HepG2 (cell line): ENCODE measurements at regions not wholly inside any gene's neighbourhood (a gene's known extent, or its start where the extent isn't known, plus 50 kb on each side); places are given as distances from the start of the nearest gene placed in this dataset.

Experiments
- ATAC-seq: fragments of 200-7000 bp; cut with Tn5 transposase; 3 replicates; pipeline ENCODE4 v1.9.1; 2020; ENCODE audit warnings: mild to moderate bottlenecking, moderate library complexity
- BruUV-seq: library from RNA; stranded (reverse); fragments of 400-500 nt; replicated peaks from 2 replicates; lab custom pipeline; 2021; lab: Mats Ljungman, UMichigan
- CTCF ChIA-PET: fragments of 300-600 bp; formaldehyde crosslinking; extraction: SDS; loops from one replicate; lab custom pipeline; 2021; ENCODE audit warnings: low total read pairs, inconsistent platforms, low intra/inter-chr PET ratio; lab: Yijun Ruan, JAX
- POLR2A ChIA-PET: fragments of 350-600 bp; sonication (Branson Sonifier 250); formaldehyde crosslinking; loops from one replicate; lab custom pipeline; 2020; ENCODE audit warnings: antibody characterized with exemption, inconsistent platforms; lab: Yijun Ruan, JAX
- DNase-seq: peaks from one replicate; pipeline ENCODE4 v3.0.0-alpha.2; 2015; ENCODE audit warnings: low spot score
- FAIRE-seq: peaks from 3 replicates; lab custom pipeline; 2011; peaks lifted over from hg19 to GRCh38; lab: Jason Lieb, UNC
- H2AFZ ChIP-seq: one replicate; pipeline ENCODE4 v1.6.1; 2011; ENCODE audit warnings: low read length, inconsistent platforms
- H3K27ac ChIP-seq: fragments of 300-600 bp; 3 replicates; pipeline ENCODE4 v1.8.0; 2011; ENCODE audit warnings: mixed run types, mild to moderate bottlenecking, mixed read lengths, low read length, inconsistent platforms; ENCODE audit not compliant: insufficient read depth; ENCODE audit errors: extremely low read length
- H3K27me3 ChIP-seq, 2 experiments: fragments of 200-600 bp in 1 of 2; 2 replicates in 1 of 2; 3 replicates in 1 of 2; pipeline versions ENCODE4 v1.6.0 to v1.8.0; 2011; ENCODE audit warnings: low read length in 2 of 2, mild to moderate bottlenecking in 2 of 2, moderate library complexity in 2 of 2, inconsistent platforms in 1 of 2; ENCODE audit not compliant: insufficient read depth in 2 of 2, control insufficient read depth in 1 of 2
- H3K36me3 ChIP-seq, 2 experiments: fragments of 200-600 bp in 1 of 2; replicated peaks in 1 of 2; 2 replicates in 1 of 2; 3 replicates in 1 of 2; pipeline versions ENCODE4 v1.5.1 to v1.8.0; 2011; ENCODE audit warnings: low read length in 2 of 2, inconsistent platforms in 1 of 2; ENCODE audit not compliant: insufficient read depth in 2 of 2, control insufficient read depth in 1 of 2
- H3K4me1 ChIP-seq: 2 replicates; pipeline ENCODE4 v1.5.1; 2012; ENCODE audit warnings: low read length, inconsistent platforms; ENCODE audit not compliant: insufficient read depth
- H3K4me2 ChIP-seq: 2 replicates; pipeline ENCODE4 v1.6.0; 2011; ENCODE audit warnings: low read depth, low read length, inconsistent platforms
- H3K4me3 ChIP-seq, 3 experiments: fragments of 200-600 bp in 1 of 3; sonication (generic), shearing (Covaris generic) in 1 of 3; replicated peaks in 1 of 3; 2 replicates each; pipeline ENCODE4 v1.5.1; 2011 to 2016; ENCODE audit warnings: low read length in 3 of 3, inconsistent platforms in 2 of 3, low read depth in 2 of 3, mild to moderate bottlenecking in 2 of 3, control low read depth in 1 of 3, mixed read lengths in 1 of 3; ENCODE audit not compliant: insufficient read depth in 1 of 3
- H3K79me2 ChIP-seq: one replicate; pipeline ENCODE4 v1.6.1; 2011; ENCODE audit warnings: low read length, inconsistent platforms; ENCODE audit not compliant: insufficient read depth
- H3K9ac ChIP-seq: 2 replicates; pipeline ENCODE4 v1.6.0; 2011; ENCODE audit warnings: mild to moderate bottlenecking, low read depth, low read length, inconsistent platforms; ENCODE audit not compliant: insufficient read depth
- H3K9me3 ChIP-seq: 2 replicates; pipeline ENCODE4 v1.5.1; 2012; ENCODE audit warnings: mild to moderate bottlenecking, low read length
- H4K20me1 ChIP-seq: 2 replicates; pipeline ENCODE4 v1.6.0; 2011; ENCODE audit warnings: inconsistent platforms, mild to moderate bottlenecking, low read length, moderate library complexity; ENCODE audit not compliant: insufficient read depth
- ADNP ChIP-seq: sonication (generic); formaldehyde crosslinking; IDR thresholded peaks from 2 replicates; pipeline ENCODE4 v1.4.0; 2020; ENCODE audit warnings: missing genetic modification reagents
- FOXA1 ChIP-seq, 2 experiments: fragments of 450-650 bp in 1 of 2; sonication (generic) in 1 of 2; formaldehyde crosslinking in 1 of 2; IDR thresholded peaks; 2 replicates each; pipeline versions ENCODE4 v1.4.0 to v1.6.1; 2016 to 2020; ENCODE audit warnings: missing genetic modification reagents in 1 of 2
- MTA1 ChIP-seq: sonication (generic); formaldehyde crosslinking; IDR thresholded peaks from 2 replicates; pipeline ENCODE4 v1.4.0; 2020; ENCODE audit warnings: missing genetic modification reagents, mild to moderate bottlenecking, borderline replicate concordance
- MXD3 ChIP-seq: IDR thresholded peaks from 2 replicates; pipeline ENCODE4 v1.6.1; 2016; ENCODE audit warnings: mild to moderate bottlenecking, missing biosample characterization, missing genetic modification reagents
- NR2C2 ChIP-seq: sonication (generic); formaldehyde crosslinking; IDR thresholded peaks from 2 replicates; pipeline ENCODE4 v1.4.0; 2020; ENCODE audit warnings: missing genetic modification reagents, mild to moderate bottlenecking, moderate library complexity, borderline replicate concordance
- RAD21 ChIP-seq: fragments of 450-650 bp; formaldehyde crosslinking; IDR thresholded peaks from 2 replicates; pipeline ENCODE4 v1.5.0; 2020; ENCODE audit warnings: mild to moderate bottlenecking
- ZBTB40 ChIP-seq, 2 experiments: fragments of 450-650 bp in 1 of 2; sonication (generic) in 1 of 2; formaldehyde crosslinking in 1 of 2; IDR thresholded peaks; 2 replicates each; pipeline versions ENCODE4 v1.6.1 to v1.8.0; 2016 to 2022; ENCODE audit warnings: antibody characterized with exemption in 1 of 2, mild to moderate bottlenecking in 1 of 2, missing genetic modification reagents in 1 of 2
- ZBTB42 ChIP-seq: sonication (generic); formaldehyde crosslinking; IDR thresholded peaks from 2 replicates; pipeline ENCODE4 v1.5.0; 2020; ENCODE audit warnings: mild to moderate bottlenecking, missing genetic modification reagents
- ZNF619 ChIP-seq: sonication (generic); formaldehyde crosslinking; IDR thresholded peaks from 2 replicates; pipeline ENCODE4 v1.4.0; 2020; ENCODE audit warnings: mild to moderate bottlenecking, missing genetic modification reagents
- WGBS: methylation state at CpG from one replicate; pipeline ENCODE4 v1.1.6; 2017; ENCODE audit warnings: low lambda C conversion rate; 5-methylcytosine and 5-hydroxymethylcytosine counted together
- in situ Hi-C: cut with HindIII; loops from 2 replicates; pipeline ENCODE4 v1.10.0; 2017; ENCODE audit warnings: low pct_unique_long_range_greater_than_20kb; ENCODE audit not compliant: extremely low pct_ligation_motif_present
- intact Hi-C: fragments of 100-400 bp; cut with micrococcal nuclease; formaldehyde crosslinking; loops from one replicate; pipeline ENCODE4 v1.10.0; 2022; ENCODE audit not compliant: unreplicated experiment
- TF ChIP-seq, protein P1 (sequence below): sonication (generic); formaldehyde crosslinking; IDR thresholded peaks from 2 replicates; pipeline ENCODE4 v1.4.0; 2020; ENCODE audit warnings: missing genetic modification reagents

- no peaks in the 10 kb centered on the region for H3K9me3 ChIP-seq
- WGBS, result 96% methylated on average over 12 of the region's 12 CpGs
- CTCF ChIA-PET, result no interaction called here
Measured at GRCh38 chr15:62465173-62465572, 300.1 kb upstream of the C2CD4B start.

DNA sequence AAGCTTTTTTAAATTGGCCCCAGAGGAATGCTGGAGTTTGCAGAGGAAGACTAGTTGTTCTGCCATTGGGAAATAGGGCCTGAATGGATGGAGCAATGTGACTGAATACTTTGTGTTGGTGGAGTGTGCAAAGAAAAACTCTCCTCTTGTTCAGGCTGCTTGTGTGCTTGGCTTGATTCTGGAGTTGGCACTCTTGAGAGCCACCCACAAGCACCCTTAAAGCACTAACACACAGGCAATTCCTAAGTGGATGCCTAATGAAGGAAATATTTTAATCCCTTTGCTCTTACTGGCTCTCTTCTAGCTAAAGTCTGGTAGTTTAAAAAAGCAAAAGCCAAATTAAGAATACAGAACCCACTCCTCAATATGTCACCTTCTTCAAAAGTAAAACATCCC lies 304.4 kb upstream of the C2CD4B start:
- ChIA-PET CTCF (no interaction called here), POLR2A (no interaction called here)
- Histone ChIP-seq H4K20me1 (no peaks in the 10 kb centered on the region), H3K27ac (no peak overlapping the region), H3K9ac (no peak overlapping the region), H3K9me3 (no peaks in the 10 kb centered on the region), H3K79me2 (no peaks in the 10 kb centered on the region), H2AFZ (no peak overlapping the region), H3K36me3 (no peaks in the 10 kb centered on the region), H3K4me2 (no peak overlapping the region), H3K4me3 (no peak overlapping the region), H3K4me1 (peaks cover 31% of the 10 kb centered on the region), H3K27me3 (no peaks in the 10 kb centered on the region)
- in situ Hi-C loops (no loop called here), intact Hi-C loops (no loop called here)
- DNase-seq (no peak), ATAC-seq (no peak), FAIRE-seq (no peak)
- BruUV-seq, result no TSS peak
- no peak for TF ChIP-seq ZNF619 (CRISPR knock-in tag)
- TF ChIP-seq MXD3 (CRISPR knock-in tag), result no peak
- TF ChIP-seq, protein P1, sequence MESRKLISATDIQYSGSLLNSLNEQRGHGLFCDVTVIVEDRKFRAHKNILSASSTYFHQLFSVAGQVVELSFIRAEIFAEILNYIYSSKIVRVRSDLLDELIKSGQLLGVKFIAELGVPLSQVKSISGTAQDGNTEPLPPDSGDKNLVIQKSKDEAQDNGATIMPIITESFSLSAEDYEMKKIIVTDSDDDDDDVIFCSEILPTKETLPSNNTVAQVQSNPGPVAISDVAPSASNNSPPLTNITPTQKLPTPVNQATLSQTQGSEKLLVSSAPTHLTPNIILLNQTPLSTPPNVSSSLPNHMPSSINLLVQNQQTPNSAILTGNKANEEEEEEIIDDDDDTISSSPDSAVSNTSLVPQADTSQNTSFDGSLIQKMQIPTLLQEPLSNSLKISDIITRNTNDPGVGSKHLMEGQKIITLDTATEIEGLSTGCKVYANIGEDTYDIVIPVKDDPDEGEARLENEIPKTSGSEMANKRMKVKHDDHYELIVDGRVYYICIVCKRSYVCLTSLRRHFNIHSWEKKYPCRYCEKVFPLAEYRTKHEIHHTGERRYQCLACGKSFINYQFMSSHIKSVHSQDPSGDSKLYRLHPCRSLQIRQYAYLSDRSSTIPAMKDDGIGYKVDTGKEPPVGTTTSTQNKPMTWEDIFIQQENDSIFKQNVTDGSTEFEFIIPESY (CRISPR knock-in tag), result no peak
- no peak for TF ChIP-seq MTA1 (CRISPR knock-in tag)
- no peak for TF ChIP-seq ZBTB40 (IDR thresholded peaks at IDR 0.05)
- no peak for TF ChIP-seq ZBTB40 (CRISPR knock-in tag; IDR thresholded peaks at IDR 0.05)

More at GRCh38 chr15:62465173-62465572, 300.1 kb upstream of the C2CD4B start:
- H3K4me1 ChIP-seq, result peaks cover 7% of the 10 kb centered on the region; the same call in 1 of the 2 replicates
- intact Hi-C loops, result no loop called here
- no peak overlapping the region for H3K9ac ChIP-seq
- no peak overlapping the region for H3K27ac ChIP-seq
- no peak overlapping the region for H2AFZ ChIP-seq
- no peaks in the 10 kb centered on the region for H4K20me1 ChIP-seq
- no TSS peak for BruUV-seq
- H3K4me3 ChIP-seq, result no peak overlapping the region
- no peaks in the 10 kb centered on the region for H3K36me3 ChIP-seq
- ATAC-seq (no peak), DNase-seq (no peak), FAIRE-seq (no peak)
- in situ Hi-C loops, result no loop called here
- TF ChIP-seq NR2C2 (CRISPR knock-in tag), result no peak
- no peak for TF ChIP-seq ZBTB42 (CRISPR knock-in tag)
- TF ChIP-seq RAD21 (CRISPR knock-in tag), result no peak
- no peak for TF ChIP-seq FOXA1 (IDR thresholded peaks at IDR 0.05)
- no peak for TF ChIP-seq FOXA1 (CRISPR knock-in tag; IDR thresholded peaks at IDR 0.05)
- TF ChIP-seq ADNP, result no peak
- no peaks in the 10 kb centered on the region for H3K27me3 ChIP-seq
- H3K79me2 ChIP-seq, result no peaks in the 10 kb centered on the region
- no peak overlapping the region for H3K4me2 ChIP-seq
- POLR2A ChIA-PET, result no interaction called here
